Panc1 (cell line): ENCODE measurements at regions not wholly inside any gene's neighbourhood (a gene's known extent, or its start where the extent isn't known, plus 50 kb on each side); places are given as distances from the start of the nearest gene placed in this dataset.

ENCODE experiments used
- ATAC-seq: fragments of 200-7000 bp; cut with Tn5 transposase; 2 replicates; pipeline ENCODE4 v1.9.1; 2020; ENCODE audit warnings: mild to moderate bottlenecking, moderate library complexity
- BruUV-seq: library from RNA; stranded (reverse); fragments of 400-500 nt; replicated peaks from 2 replicates; lab custom pipeline; 2021; lab: Mats Ljungman, UMichigan
- CTCF ChIA-PET: fragments of 300-600 bp; sonication (Branson Sonifier 250); formaldehyde crosslinking; loops from one replicate; lab custom pipeline; 2022; ENCODE audit warnings: antibody characterized with exemption; lab: Charles Lee
- POLR2A ChIA-PET: fragments of 300-600 bp; sonication (Branson Sonifier 250); formaldehyde crosslinking; loops from one replicate; lab custom pipeline; 2022; ENCODE audit warnings: antibody characterized with exemption; lab: Charles Lee
- DNase-seq: peaks from one replicate; pipeline ENCODE4 v3.0.0-alpha.2; 2010; ENCODE audit warnings: low read depth, low spot score
- H3K27ac ChIP-seq: 2 replicates; pipeline ENCODE4 v1.5.1; 2011; ENCODE audit warnings: mild to moderate bottlenecking, low read length, inconsistent platforms
- H3K27me3 ChIP-seq: fragments of 200-500 bp; sonication (Bioruptor generic); 2 replicates; pipeline ENCODE4 v1.6.0; 2014; ENCODE audit warnings: low read length, inconsistent platforms; ENCODE audit not compliant: control insufficient read depth, insufficient read depth
- H3K36me3 ChIP-seq: fragments of 200-500 bp; sonication (Bioruptor generic); 2 replicates; pipeline ENCODE4 v1.5.1; 2014; ENCODE audit warnings: inconsistent platforms, mild to moderate bottlenecking, low read length, moderate library complexity; ENCODE audit not compliant: control insufficient read depth, insufficient read depth
- H3K4me1 ChIP-seq: 2 replicates; pipeline ENCODE4 v1.5.1; 2011; ENCODE audit warnings: inconsistent platforms, mild to moderate bottlenecking, low read length, moderate library complexity; ENCODE audit not compliant: control insufficient read depth, insufficient read depth
- H3K4me3 ChIP-seq, 2 experiments: 2 replicates each; pipeline ENCODE4 v1.5.1; 2011 to 2012; ENCODE audit warnings: low read depth in 2 of 2, low read length in 2 of 2, mild to moderate bottlenecking in 2 of 2, inconsistent platforms in 1 of 2, moderate library complexity in 1 of 2
- H3K9me3 ChIP-seq: fragments of 200-500 bp; sonication (Bioruptor generic); 2 replicates; pipeline ENCODE4 v1.5.1; 2014; ENCODE audit warnings: low read depth, mild to moderate bottlenecking, inconsistent platforms, low read length, moderate library complexity; ENCODE audit not compliant: control insufficient read depth, insufficient read depth
- CTCF ChIP-seq: fragments of 450-650 bp; IDR thresholded peaks from 2 replicates; pipeline ENCODE4 v1.5.1; 2017; ENCODE audit warnings: mild to moderate bottlenecking
- POLR2AphosphoS5 ChIP-seq: IDR thresholded peaks from 2 replicates; pipeline ENCODE4 v1.6.1; 2012; ENCODE audit warnings: mild to moderate bottlenecking, low read depth, low read length, moderate library complexity
- REST ChIP-seq, 2 experiments: IDR thresholded peaks; 2 replicates each; pipeline ENCODE4 v1.6.1; 2011 to 2012; ENCODE audit warnings: low read depth in 2 of 2, control low read depth in 1 of 2, low read length in 1 of 2, mild to moderate bottlenecking in 1 of 2, moderate library complexity in 1 of 2; ENCODE audit not compliant: insufficient read depth in 1 of 2
- SIN3A ChIP-seq: IDR thresholded peaks from 2 replicates; pipeline ENCODE4 v1.6.1; 2012; ENCODE audit warnings: low read depth, mild to moderate bottlenecking, low read length, moderate library complexity, borderline replicate concordance; ENCODE audit not compliant: insufficient read depth
- TCF7L2 ChIP-seq: IDR thresholded peaks from 2 replicates; pipeline ENCODE4 v1.6.1; 2011; ENCODE audit warnings: mild to moderate bottlenecking, low read depth, low read length, inconsistent platforms
- in situ Hi-C: cut with HindIII; loops from 2 replicates; pipeline ENCODE4 v1.10.0; 2016; ENCODE audit warnings: low sequenced_read_pairs, low pct_unique_long_range_greater_than_20kb
- intact Hi-C: fragments of 100-400 bp; cut with micrococcal nuclease; formaldehyde crosslinking; loops from one replicate; pipeline ENCODE4 v1.10.0; 2022; ENCODE audit not compliant: unreplicated experiment

- in situ Hi-C loops, result no loop called here
- no peak for TF ChIP-seq SIN3A
- no peak for TF ChIP-seq REST (IDR thresholded peaks at IDR 0.05; ENCODE audit: insufficient read depth in 1 of 2, low read depth in 2 of 2, low read length in 1 of 2)
- no peak for TF ChIP-seq POLR2AphosphoS5
- no peak for TF ChIP-seq TCF7L2
- no peak for TF ChIP-seq CTCF
- Histone ChIP-seq H3K4me1 (no peaks in the 10 kb centered on the region), H3K36me3 (no peaks in the 10 kb centered on the region), H3K9me3 (no peaks in the 10 kb centered on the region), H3K4me3 (no peak overlapping the region), H3K27ac (no peak overlapping the region), H3K27me3 (no peaks in the 10 kb centered on the region)
- no peak for ATAC-seq
- BruUV-seq, result no TSS peak
- ChIA-PET CTCF (no interaction called here), POLR2A (no interaction called here)
- DNase-seq, result no peak
- intact Hi-C loops, result no loop called here
Measured at GRCh38 chr13:103844471-103844870, 778.3 kb upstream of the SLC10A2 start.

- Histone ChIP-seq H3K36me3 (no peaks in the 10 kb centered on the region), H3K4me1 (no peaks in the 10 kb centered on the region), H3K27me3 (no peaks in the 10 kb centered on the region), H3K4me3 (no peak overlapping the region), H3K9me3 (no peaks in the 10 kb centered on the region), H3K27ac (no peak overlapping the region)
- TF ChIP-seq POLR2AphosphoS5, result no peak
- no peak for TF ChIP-seq CTCF
- no peak for TF ChIP-seq TCF7L2
- no peak for TF ChIP-seq SIN3A
- TF ChIP-seq REST (IDR thresholded peaks at IDR 0.05; ENCODE audit: insufficient read depth in 1 of 2, low read depth in 2 of 2, low read length in 1 of 2), result no peak
- no peak for ATAC-seq
- ChIA-PET POLR2A (no interaction called here), CTCF (no interaction called here)
- intact Hi-C loops (no loop called here), in situ Hi-C loops (no loop called here)
- DNase-seq, result no peak
- no TSS peak for BruUV-seq
Measured at GRCh38 chr13:103839460-103839859, 773.2 kb upstream of the SLC10A2 start.
